IMR-90 (cell line): ENCODE measurements at regions not wholly inside any gene's neighbourhood (a gene's known extent, or its start where the extent isn't known, plus 50 kb on each side); places are given as distances from the start of the nearest gene placed in this dataset.

Source experiments
- ATAC-seq: fragments of 200-7000 bp; cut with Tn5 transposase; 2 replicates; pipeline ENCODE4 v1.9.1; 2020; ENCODE audit warnings: low read depth, mild to moderate bottlenecking, moderate library complexity
- BruUV-seq: library from RNA; stranded (reverse); fragments of 400-500 nt; replicated peaks from 2 replicates; lab custom pipeline; 2021; lab: Mats Ljungman, UMichigan
- CTCF ChIA-PET: fragments of 300-600 bp; formaldehyde crosslinking; extraction: SDS; loops from one replicate; lab custom pipeline; 2021; ENCODE audit warnings: antibody characterized with exemption; lab: Yijun Ruan, JAX
- POLR2A ChIA-PET: fragments of 300-600 bp; sonication (Branson Sonifier 250); formaldehyde crosslinking; loops from one replicate; lab custom pipeline; 2022; ENCODE audit warnings: antibody characterized with exemption; ENCODE audit not compliant: unreplicated experiment; lab: Charles Lee
- DNase-seq: peaks from one replicate; pipeline ENCODE4 v3.0.0; 2013
- H2AFZ ChIP-seq: replicated peaks from 2 replicates; pipeline ENCODE3; 2013; ENCODE audit warnings: low read length, mild to moderate bottlenecking; ENCODE audit not compliant: poor library complexity
- H2AK5ac ChIP-seq: 2 replicates; pipeline ENCODE4 v1.6.1; 2013; ENCODE audit warnings: low read depth, low read length, inconsistent platforms
- H2AK9ac ChIP-seq: replicated peaks from 2 replicates; pipeline ENCODE3; 2013; ENCODE audit warnings: mild to moderate bottlenecking, low read depth, low read length, moderate library complexity; ENCODE audit not compliant: poor library complexity
- H2BK120ac ChIP-seq: 2 replicates; pipeline ENCODE4 v1.6.1; 2013; ENCODE audit warnings: low read depth, low read length, inconsistent platforms
- H2BK15ac ChIP-seq: 3 replicates; pipeline ENCODE4 v1.6.1; 2013; ENCODE audit warnings: low read depth, low read length, inconsistent platforms
- H2BK20ac ChIP-seq: 2 replicates; pipeline ENCODE4 v1.6.1; 2013; ENCODE audit warnings: low read depth, mild to moderate bottlenecking, inconsistent platforms, low read length, moderate library complexity
- H2BK5ac ChIP-seq: 2 replicates; pipeline ENCODE4 v1.6.1; 2013; ENCODE audit warnings: mild to moderate bottlenecking, low read depth, low read length, inconsistent platforms; ENCODE audit not compliant: poor library complexity, severe bottlenecking
- H3K14ac ChIP-seq: replicated peaks from 2 replicates; pipeline ENCODE4 v1.6.1; 2013; ENCODE audit warnings: low read depth, low read length, inconsistent platforms
- H3K18ac ChIP-seq: 2 replicates; pipeline ENCODE4 v1.6.1; 2013; ENCODE audit warnings: low read depth, low read length, control low read depth
- H3K23ac ChIP-seq: 2 replicates; pipeline ENCODE4 v1.6.1; 2013; ENCODE audit warnings: low read depth, low read length, inconsistent platforms
- H3K27ac ChIP-seq: 2 replicates; pipeline ENCODE4 v1.5.1; 2013; ENCODE audit warnings: mild to moderate bottlenecking, control low read depth, low read length; ENCODE audit not compliant: insufficient read depth
- H3K27me3 ChIP-seq: 2 replicates; pipeline ENCODE4 v1.6.1; 2013; ENCODE audit warnings: low read length; ENCODE audit not compliant: control insufficient read depth, insufficient read depth
- H3K36me3 ChIP-seq: 2 replicates; pipeline ENCODE4 v1.6.1; 2013; ENCODE audit warnings: low read length, mixed read lengths; ENCODE audit not compliant: control insufficient read depth, insufficient read depth
- H3K4ac ChIP-seq: 2 replicates; pipeline ENCODE4 v1.6.1; 2013; ENCODE audit warnings: low read depth, low read length, inconsistent platforms
- H3K4me1 ChIP-seq: 2 replicates; pipeline ENCODE4 v1.6.1; 2013; ENCODE audit warnings: low read length, mixed read lengths; ENCODE audit not compliant: control insufficient read depth, insufficient read depth
- H3K4me2 ChIP-seq: 2 replicates; pipeline ENCODE4 v1.6.1; 2013; ENCODE audit warnings: low read depth, mild to moderate bottlenecking, control low read depth, low read length, moderate library complexity
- H3K4me3 ChIP-seq: 2 replicates; pipeline ENCODE4 v1.5.1; 2013; ENCODE audit warnings: low read depth, mild to moderate bottlenecking, control low read depth, low read length, moderate library complexity; ENCODE audit not compliant: insufficient read depth
- H3K56ac ChIP-seq: 2 replicates; pipeline ENCODE4 v1.6.1; 2013; ENCODE audit warnings: low read length, inconsistent platforms; ENCODE audit not compliant: insufficient read depth; ENCODE audit errors: extremely low read depth
- H3K79me1 ChIP-seq, 2 experiments: 2 replicates each; pipeline ENCODE4 v1.6.1; 2013; ENCODE audit warnings: low read length in 2 of 2, inconsistent platforms in 1 of 2, low read depth in 1 of 2
- H3K9ac ChIP-seq: 2 replicates; pipeline ENCODE4 v1.6.1; 2013; ENCODE audit warnings: low read depth, low read length, control low read depth
- H3K9me1 ChIP-seq: 2 replicates; pipeline ENCODE4 v1.6.1; 2013; ENCODE audit warnings: low read length, inconsistent platforms; ENCODE audit not compliant: insufficient read depth
- H3K9me3 ChIP-seq: 2 replicates; pipeline ENCODE4 v1.6.1; 2013; ENCODE audit warnings: low read length; ENCODE audit not compliant: control insufficient read depth, insufficient read depth
- H4K20me1 ChIP-seq: 2 replicates; pipeline ENCODE4 v1.6.1; 2013; ENCODE audit warnings: low read length, inconsistent platforms; ENCODE audit not compliant: insufficient read depth
- H4K5ac ChIP-seq: 2 replicates; pipeline ENCODE4 v1.6.1; 2013; ENCODE audit warnings: mild to moderate bottlenecking, low read depth, low read length, control low read depth
- H4K8ac ChIP-seq, 2 experiments: 2 replicates each; pipeline ENCODE4 v1.6.1; 2013; ENCODE audit warnings: low read depth in 2 of 2, low read length in 2 of 2, control low read depth in 1 of 2, inconsistent platforms in 1 of 2
- H4K91ac ChIP-seq: 2 replicates; pipeline ENCODE4 v1.6.1; 2013; ENCODE audit warnings: low read depth, low read length, inconsistent platforms; ENCODE audit not compliant: insufficient read depth
- ELK1 ChIP-seq: fragments of 150-350 bp; IDR thresholded peaks from 2 replicates; pipeline ENCODE4 v1.6.1; 2016; ENCODE audit warnings: low read depth, mild to moderate bottlenecking, low read length, moderate library complexity, borderline replicate concordance
- FOS ChIP-seq: fragments of 150-350 bp; IDR thresholded peaks from 2 replicates; pipeline ENCODE4 v1.6.1; 2016; ENCODE audit warnings: low read depth, low read length
- MAFK ChIP-seq: IDR thresholded peaks from 2 replicates; pipeline ENCODE4 v1.6.1; 2012; ENCODE audit warnings: low read depth, low read length, improper control_type of control experiment
- MAZ ChIP-seq: IDR thresholded peaks from 2 replicates; pipeline ENCODE4 v1.6.1; 2012; ENCODE audit warnings: low read depth, mild to moderate bottlenecking, low read length, improper control_type of control experiment, moderate library complexity, borderline replicate concordance
- RAD21 ChIP-seq: IDR thresholded peaks from 2 replicates; pipeline ENCODE4 v1.6.1; 2012; ENCODE audit warnings: low read length, improper control_type of control experiment
- WGBS, 2 experiments: methylation state at CpG; one replicate each; pipeline versions ENCODE4 v1.1.5 to v1.1.7; 2013; ENCODE audit warnings: missing lambda C conversion rate in 2 of 2; ENCODE audit not compliant: insufficient read length in 1 of 2; ENCODE audit errors: extremely low coverage in 2 of 2; 5-methylcytosine and 5-hydroxymethylcytosine counted together
- dilution Hi-C: fragments of 300-500 bp; cut with HindIII; formaldehyde crosslinking; loops from one replicate; pipeline ENCODE4 v1.14.3; 2018; ENCODE audit warnings: low sequenced_read_pairs; ENCODE audit not compliant: unreplicated experiment
- in situ Hi-C: fragments of 300-500 bp; cut with MboI; formaldehyde crosslinking; loops from 3 replicates; pipeline ENCODE4 v1.14.3; 2019; ENCODE audit warnings: low sequenced_read_pairs, inconsistent platforms, mixed read lengths
- intact Hi-C: fragments of 100-400 bp; cut with micrococcal nuclease; formaldehyde crosslinking; loops from 2 replicates; pipeline ENCODE4 v1.10.0; 2022

GRCh38 chr1:166488327-166488726 lies 321.5 kb upstream of the FAM78B start:
- dilution Hi-C loops (no loop called here), in situ Hi-C loops (loop anchor here (25.0 kb wide), 1 partner anchor 876 kb away; no protein-coding TSS in a partner anchor), intact Hi-C loops (loop anchor here (5.0 kb wide), 1 partner anchor 569 kb away; no protein-coding TSS in a partner anchor)
- H2AK5ac ChIP-seq, result no peak overlapping the region
- H2BK15ac ChIP-seq, result no peak overlapping the region
- no peak overlapping the region for H4K8ac ChIP-seq
- H3K36me3 ChIP-seq, result no peaks in the 10 kb centered on the region
- no peaks in the 10 kb centered on the region for H3K4me1 ChIP-seq
- H3K4ac ChIP-seq, result no peak overlapping the region
- no peak overlapping the region for H3K9ac ChIP-seq
- H3K9me1 ChIP-seq, result no peaks in the 10 kb centered on the region
- no TSS peak for BruUV-seq
- H3K4me3 ChIP-seq, result no peak overlapping the region
- no peak overlapping the region for H3K56ac ChIP-seq
- H3K27ac ChIP-seq, result no peak overlapping the region
- POLR2A ChIA-PET, result no interaction called here
- no CpG with 5 or more reads among the region's 2 CpGs for WGBS, 2 experiments
- H3K14ac ChIP-seq, result no peak overlapping the region
- no peak overlapping the region for H3K23ac ChIP-seq
- CTCF ChIA-PET, result no interaction called here
- no peaks in the 10 kb centered on the region for H4K20me1 ChIP-seq
- no peak overlapping the region for H4K91ac ChIP-seq
- H3K18ac ChIP-seq, result no peak overlapping the region
- peaks cover 2% of the 10 kb centered on the region for H3K9me3 ChIP-seq
- DNase-seq (no peak), ATAC-seq (no peak)
- H3K4me2 ChIP-seq, result no peak overlapping the region
- H2BK120ac ChIP-seq, result no peak overlapping the region
- H2BK20ac ChIP-seq, result no peak overlapping the region
- no peak overlapping the region for H2BK5ac ChIP-seq
- H3K27me3 ChIP-seq, result no peaks in the 10 kb centered on the region
- no peak overlapping the region for H2AK9ac ChIP-seq
- no peak overlapping the region for H2AFZ ChIP-seq
- no peaks in the 10 kb centered on the region for H3K79me1 ChIP-seq
- TF ChIP-seq FOS (no peak), MAFK (no peak), ELK1 (no peak), RAD21 (no peak), MAZ (no peak)
- H4K5ac ChIP-seq, result no peak overlapping the region
